Medulla oblongata (tissue), 1 donor: ENCODE measurements at regions not wholly inside any gene's neighbourhood (a gene's known extent, or its start where the extent isn't known, plus 50 kb on each side); places are given as distances from the start of the nearest gene placed in this dataset.

Experiments used
- DNase-seq: peaks from one replicate; pipeline ENCODE4 v3.0.0-alpha.2; 2015; ENCODE audit errors: extremely low spot score

- DNase-seq: no peak
These were observed 62.1 kb downstream of the CTAGE1 start for GRCh38 chr18:22355598-22355997.

GRCh38 chr18:22355069-22355468, 62.6 kb downstream of the CTAGE1 start:
- DNase-seq: no peak

GRCh38 chr18:22349966-22350365, 67.7 kb downstream of the CTAGE1 start:
- DNase-seq: no peak

GRCh38 chr18:22349317-22349898, 68.3 kb downstream of the CTAGE1 start:
- DNase-seq: no peak

- no peak for DNase-seq
These were observed 69.0 kb downstream of the CTAGE1 start for GRCh38 chr18:22348521-22349316.

- no peak for DNase-seq
These were observed 69.9 kb downstream of the CTAGE1 start for GRCh38 chr18:22347606-22348511.

- no peak for DNase-seq
These were observed 70.6 kb downstream of the CTAGE1 start for GRCh38 chr18:22346953-22347605.

- DNase-seq: peak; percentile 38
These were observed 71.2 kb downstream of the CTAGE1 start for GRCh38 chr18:22346401-22346952.

- no peak for DNase-seq
These were observed 72.0 kb downstream of the CTAGE1 start for GRCh38 chr18:22345718-22346117.

- no peak for DNase-seq
These were observed 72.6 kb downstream of the CTAGE1 start for GRCh38 chr18:22344908-22345670.

- DNase-seq: no peak
These were observed 73.3 kb downstream of the CTAGE1 start for GRCh38 chr18:22344445-22344844.

GRCh38 chr18:22343613-22344012, 74.1 kb downstream of the CTAGE1 start:
- no peak for DNase-seq

GRCh38 chr18:22342625-22343024, 75.1 kb downstream of the CTAGE1 start:
- no peak for DNase-seq

- no peak for DNase-seq
These were observed 77.4 kb downstream of the CTAGE1 start for GRCh38 chr18:22340331-22340730.

- DNase-seq: no peak
These were observed 77.8 kb downstream of the CTAGE1 start for GRCh38 chr18:22339913-22340312.

- no peak for DNase-seq
These were observed 79.9 kb downstream of the CTAGE1 start for GRCh38 chr18:22337833-22338232.

GRCh38 chr18:22337306-22337705, 80.4 kb downstream of the CTAGE1 start:
- DNase-seq: no peak

GRCh38 chr18:22336406-22336805, 81.3 kb downstream of the CTAGE1 start:
- no peak for DNase-seq

GRCh38 chr18:22335731-22336198, 82.0 kb downstream of the CTAGE1 start:
- no peak for DNase-seq

GRCh38 chr18:22334567-22334966, 83.1 kb downstream of the CTAGE1 start:
- no peak for DNase-seq

- no peak for DNase-seq
These were observed 85.1 kb downstream of the CTAGE1 start for GRCh38 chr18:22332590-22332989.
